H1 (cell line): ENCODE measurements at regions not wholly inside any gene's neighbourhood (a gene's known extent, or its start where the extent isn't known, plus 50 kb on each side); places are given as distances from the start of the nearest gene placed in this dataset.

ENCODE experiments used
- CEBPB ChIP-seq: IDR thresholded peaks from 2 replicates; pipeline ENCODE4 v1.6.1; 2012; ENCODE audit warnings: low read depth, low read length
- GABPA ChIP-seq: IDR thresholded peaks from 2 replicates; pipeline ENCODE4 v1.6.1; 2011; ENCODE audit warnings: mild to moderate bottlenecking, low read length, moderate library complexity, borderline replicate concordance; ENCODE audit not compliant: insufficient read depth
- HDAC6 ChIP-seq: IDR thresholded peaks from one replicate; pipeline ENCODE4 v1.7.1; 2012; ENCODE audit warnings: low read depth, mild to moderate bottlenecking, inconsistent platforms, low read length, moderate library complexity
- POLR2A ChIP-seq, 2 experiments: IDR thresholded peaks; 1 replicate in 1 of 2; 2 replicates in 1 of 2; pipeline ENCODE4 v1.6.1; 2011; ENCODE audit warnings: low read depth in 2 of 2, low read length in 2 of 2, mild to moderate bottlenecking in 2 of 2; ENCODE audit errors: control extremely low read depth in 1 of 2
- RFX5 ChIP-seq: IDR thresholded peaks from 2 replicates; pipeline ENCODE4 v1.6.1; 2011; ENCODE audit warnings: low read depth, low read length, improper control_type of control experiment, borderline replicate concordance
- RNF2 ChIP-seq: fragments of 200-900, 300-1000 bp; sonication (generic); IDR thresholded peaks from 2 replicates; pipeline ENCODE4 v1.7.1; 2016; ENCODE audit warnings: borderline replicate concordance, low read depth, mild to moderate bottlenecking, antibody characterized with exemption, low read length; ENCODE audit not compliant: poor library complexity, severe bottlenecking; ENCODE audit errors: missing control alignments
- SP2 ChIP-seq: IDR thresholded peaks from 2 replicates; pipeline ENCODE4 v1.6.1; 2012; ENCODE audit warnings: mild to moderate bottlenecking, low read length, inconsistent platforms
- SRF ChIP-seq: IDR thresholded peaks from 2 replicates; pipeline ENCODE4 v1.6.1; 2011; ENCODE audit warnings: mild to moderate bottlenecking, low read depth, low read length, moderate library complexity

DNA sequence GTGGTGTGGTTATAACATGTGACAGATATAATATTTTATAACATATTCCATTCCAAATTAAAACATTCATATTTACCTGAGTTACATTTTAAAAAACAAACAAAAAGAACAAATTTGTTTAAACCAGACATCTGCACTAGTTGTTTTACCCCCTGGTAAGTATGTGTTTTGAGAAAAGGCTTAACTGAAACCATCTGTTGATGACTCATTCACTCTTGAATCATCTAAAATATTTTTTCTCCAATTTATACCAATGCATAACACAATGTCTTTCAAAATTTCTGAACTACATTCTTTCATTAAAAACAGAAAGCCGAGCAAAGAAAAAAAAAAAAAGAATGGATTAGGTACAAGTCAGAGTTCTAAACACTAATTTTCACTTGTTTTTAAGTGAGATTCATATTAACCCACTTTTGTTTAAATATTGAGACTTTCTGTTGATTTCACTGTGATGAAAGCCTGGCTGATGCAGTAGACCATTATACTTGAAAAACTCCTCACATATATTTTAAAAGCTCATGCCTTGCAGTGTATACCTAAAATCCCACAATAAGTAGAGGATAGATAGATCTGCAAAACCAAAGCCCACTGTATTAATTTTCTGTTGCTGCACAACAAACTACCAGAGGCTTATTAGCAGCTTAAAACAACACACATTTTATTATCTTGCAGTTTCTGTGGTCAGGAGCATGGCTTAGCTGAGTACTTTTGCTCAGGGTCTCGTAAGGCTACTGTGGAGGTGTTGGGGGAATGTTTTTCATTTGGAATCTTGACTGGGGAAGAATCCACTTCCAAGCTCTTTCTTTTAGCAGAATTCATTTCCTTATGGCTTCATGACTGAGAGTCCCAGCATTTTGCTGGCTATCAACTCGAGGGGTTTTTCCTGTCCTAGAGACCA is 221.5 kb downstream of the PCDH18 start:
- TF ChIP-seq SRF (no peak), RNF2 (no peak), GABPA (no peak), SP2 (no peak), HDAC6 (no peak), POLR2A (IDR thresholded peaks at IDR 0.05; ENCODE audit: control extremely low read depth in 1 of 2, low read depth in 2 of 2, low read length in 2 of 2) (no peak), RFX5 (no peak), CEBPB (no peak)
